GM23338 (cell line): ENCODE measurements at regions not wholly inside any gene's neighbourhood (a gene's known extent, or its start where the extent isn't known, plus 50 kb on each side); places are given as distances from the start of the nearest gene placed in this dataset.

Source experiments
- ATAC-seq: fragments of 200-7000 bp; cut with Tn5 transposase; 3 replicates; pipeline ENCODE4 v1.9.1; 2020
- DNase-seq: peaks from one replicate; pipeline ENCODE4 v3.0.0-alpha.2; 2015; ENCODE audit warnings: low spot score
- H2AFZ ChIP-seq: fragments of 200-600 bp; sonication (generic); 2 replicates; pipeline ENCODE4 v1.8.0; 2016; ENCODE audit warnings: antibody characterized with exemption, mild to moderate bottlenecking, moderate library complexity
- H3F3A ChIP-seq: fragments of 200-600 bp; sonication (generic); replicated peaks from 2 replicates; pipeline ENCODE4 v1.8.0; 2017; ENCODE audit warnings: antibody characterized with exemption, mixed run types, low read depth
- H3K27ac ChIP-seq: fragments of 200-600 bp; sonication (generic); 2 replicates; pipeline ENCODE4 v1.6.1; 2016; ENCODE audit warnings: low read depth
- H3K27me3 ChIP-seq: fragments of 200-600 bp; sonication (generic); 2 replicates; pipeline ENCODE4 v1.8.0; 2016; ENCODE audit warnings: mild to moderate bottlenecking, mixed run types, moderate library complexity; ENCODE audit not compliant: insufficient read depth
- H3K36me3 ChIP-seq: fragments of 200-600 bp; sonication (generic); 2 replicates; pipeline ENCODE4 v1.8.0; 2016; ENCODE audit warnings: mild to moderate bottlenecking; ENCODE audit not compliant: insufficient read depth
- H3K4me1 ChIP-seq: fragments of 200-600 bp; sonication (generic); 2 replicates; pipeline ENCODE4 v1.8.0; 2016; ENCODE audit warnings: mild to moderate bottlenecking, moderate library complexity; ENCODE audit not compliant: insufficient read depth
- H3K4me2 ChIP-seq: fragments of 200-600 bp; sonication (generic); 2 replicates; pipeline ENCODE4 v1.7.1; 2017; ENCODE audit warnings: mixed run types
- H3K4me3 ChIP-seq: fragments of 200-600 bp; sonication (generic); 2 replicates; pipeline ENCODE4 v1.6.1; 2016; ENCODE audit warnings: mixed run types
- H3K79me2 ChIP-seq: fragments of 200-600 bp; sonication (generic); replicated peaks from 2 replicates; pipeline ENCODE4 v1.8.0; 2017; ENCODE audit warnings: mild to moderate bottlenecking; ENCODE audit not compliant: insufficient read depth
- H3K9me2 ChIP-seq: fragments of 200-600 bp; sonication (generic); 2 replicates; pipeline ENCODE4 v1.8.0; 2017; ENCODE audit not compliant: insufficient read depth
- H4K20me1 ChIP-seq: fragments of 200-600 bp; sonication (generic); replicated peaks from 2 replicates; pipeline ENCODE4 v1.8.0; 2017; ENCODE audit warnings: mild to moderate bottlenecking; ENCODE audit not compliant: insufficient read depth
- H3K27ac Mint-ChIP-seq: 2 replicates; pipeline ENCODE4 v1.8.0; 2020; ENCODE audit warnings: inconsistent platforms, mild to moderate bottlenecking, moderate library complexity, mixed read lengths
- H3K27me3 Mint-ChIP-seq: 3 replicates; pipeline ENCODE4 v1.8.0; 2022; ENCODE audit warnings: low read depth, mild to moderate bottlenecking, moderate library complexity, mixed read lengths, inconsistent platforms; ENCODE audit not compliant: insufficient read depth, poor library complexity
- H3K36me3 Mint-ChIP-seq: 3 replicates; pipeline ENCODE4 v1.8.0; 2021; ENCODE audit warnings: low read depth, mild to moderate bottlenecking, inconsistent platforms, moderate library complexity, mixed read lengths
- H3K4me1 Mint-ChIP-seq: 3 replicates; pipeline ENCODE4 v1.8.0; 2020; ENCODE audit warnings: mild to moderate bottlenecking, inconsistent platforms, mixed read lengths
- H3K4me3 Mint-ChIP-seq: 3 replicates; pipeline ENCODE4 v1.8.0; 2021; ENCODE audit warnings: moderate library complexity, mild to moderate bottlenecking, inconsistent platforms, mixed read lengths
- H3K9me3 Mint-ChIP-seq: 3 replicates; pipeline ENCODE4 v1.8.0; 2020; ENCODE audit warnings: moderate library complexity, mild to moderate bottlenecking, inconsistent platforms, mixed read lengths
- CREB1 ChIP-seq: fragments of 250-450 bp; sonication (Bioruptor Pico); IDR thresholded peaks from 2 replicates; pipeline ENCODE4 v1.5.0; 2020; ENCODE audit warnings: low read depth, mild to moderate bottlenecking, moderate library complexity
- EZH2 ChIP-seq: fragments of 200-600 bp; sonication (generic); IDR thresholded peaks from one replicate; pipeline ENCODE4 v1.8.0; 2017; ENCODE audit warnings: antibody characterized with exemption, mild to moderate bottlenecking, low read depth; ENCODE audit not compliant: unreplicated experiment
- EZH2phosphoT487 ChIP-seq: fragments of 200-600 bp; sonication (generic); IDR thresholded peaks from one replicate; pipeline ENCODE4 v1.8.1; 2018; ENCODE audit warnings: antibody characterized with exemption; ENCODE audit not compliant: unreplicated experiment
- JUNB ChIP-seq: IDR thresholded peaks from one replicate; pipeline ENCODE4 v1.6.1; 2016; ENCODE audit warnings: antibody characterized with exemption; ENCODE audit not compliant: unreplicated experiment
- POLR2AphosphoS5 ChIP-seq: IDR thresholded peaks from 2 replicates; pipeline ENCODE4 v1.6.1; 2016; ENCODE audit warnings: antibody characterized with exemption, low read depth
- REST ChIP-seq: IDR thresholded peaks from one replicate; pipeline ENCODE4 v1.6.1; 2018; ENCODE audit warnings: antibody characterized with exemption; ENCODE audit not compliant: unreplicated experiment
- ZNF331 ChIP-seq: fragments of 250-450 bp; sonication (Bioruptor Pico); IDR thresholded peaks from 2 replicates; pipeline ENCODE4 v1.5.0; 2020; ENCODE audit warnings: low read depth, mild to moderate bottlenecking, moderate library complexity
- TF ChIP-seq, protein P1 (sequence below): fragments of 250-450 bp; sonication (Bioruptor Pico); IDR thresholded peaks from 2 replicates; pipeline ENCODE4 v1.5.0; 2020; ENCODE audit warnings: mild to moderate bottlenecking, moderate library complexity
- TF ChIP-seq, protein P2 (sequence below), 2 experiments: fragments of 200-600 bp in 1 of 2; sonication (generic) in 1 of 2; conservative IDR thresholded peaks; 2 replicates each; pipeline versions ENCODE4 v1.5.1 to v1.6.1; 2016 to 2017; ENCODE audit warnings: antibody characterized with exemption in 2 of 2, low read depth in 2 of 2, mild to moderate bottlenecking in 2 of 2, moderate library complexity in 1 of 2

DNA sequence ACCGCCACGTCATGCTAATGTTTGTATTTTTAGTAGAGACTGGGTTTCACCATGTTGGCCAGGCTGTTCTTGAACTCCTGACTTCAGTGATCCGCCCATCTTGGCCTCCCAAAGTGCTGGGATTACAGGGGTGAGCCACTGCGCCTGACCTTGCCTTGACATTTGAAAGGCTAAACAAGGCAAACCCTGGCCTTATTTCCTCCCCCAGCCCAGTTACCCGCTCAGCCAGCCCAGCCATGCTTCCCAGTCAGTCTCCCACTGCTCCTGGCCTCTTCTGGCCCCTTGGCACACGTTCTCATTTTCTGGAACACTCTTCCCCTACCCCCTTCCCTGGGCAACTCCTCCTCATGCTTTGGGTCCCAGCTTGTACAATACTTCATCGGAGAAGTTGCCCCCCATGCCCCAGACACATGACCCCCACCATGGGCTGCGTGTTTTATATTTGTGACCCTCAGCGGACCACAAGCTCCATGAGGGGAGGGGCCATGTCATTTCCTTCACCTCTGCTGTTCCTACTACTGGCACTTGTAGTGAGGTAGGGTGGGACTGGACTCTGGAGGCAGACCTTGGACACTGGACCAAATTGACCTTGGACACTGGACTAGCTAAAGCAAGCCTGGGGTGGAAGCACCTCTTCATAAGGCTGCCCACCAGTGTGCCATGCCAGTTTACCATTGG, 94.4 kb upstream of the IER5L start:
- Mint-ChIP-seq H3K4me3 (no peak overlapping the region), H3K27me3 (peaks cover 21% of the 10 kb centered on the region), H3K4me1 (peaks cover 28% of the 10 kb centered on the region), H3K36me3 (no peaks in the 10 kb centered on the region), H3K9me3 (no peaks in the 10 kb centered on the region; the same call in 2 of the 3 replicates), H3K27ac (no peak overlapping the region)
- ATAC-seq (no peak), DNase-seq (no peak)
- H3K4me1 ChIP-seq, result peaks cover 15% of the 10 kb centered on the region; the same call in 1 of the 2 replicates
- no peaks in the 10 kb centered on the region for H3K27me3 ChIP-seq
- H3K36me3 ChIP-seq, result no peaks in the 10 kb centered on the region
- H3K79me2 ChIP-seq, result no peaks in the 10 kb centered on the region
- TF ChIP-seq EZH2phosphoT487, result no peak
- TF ChIP-seq, protein P1, sequence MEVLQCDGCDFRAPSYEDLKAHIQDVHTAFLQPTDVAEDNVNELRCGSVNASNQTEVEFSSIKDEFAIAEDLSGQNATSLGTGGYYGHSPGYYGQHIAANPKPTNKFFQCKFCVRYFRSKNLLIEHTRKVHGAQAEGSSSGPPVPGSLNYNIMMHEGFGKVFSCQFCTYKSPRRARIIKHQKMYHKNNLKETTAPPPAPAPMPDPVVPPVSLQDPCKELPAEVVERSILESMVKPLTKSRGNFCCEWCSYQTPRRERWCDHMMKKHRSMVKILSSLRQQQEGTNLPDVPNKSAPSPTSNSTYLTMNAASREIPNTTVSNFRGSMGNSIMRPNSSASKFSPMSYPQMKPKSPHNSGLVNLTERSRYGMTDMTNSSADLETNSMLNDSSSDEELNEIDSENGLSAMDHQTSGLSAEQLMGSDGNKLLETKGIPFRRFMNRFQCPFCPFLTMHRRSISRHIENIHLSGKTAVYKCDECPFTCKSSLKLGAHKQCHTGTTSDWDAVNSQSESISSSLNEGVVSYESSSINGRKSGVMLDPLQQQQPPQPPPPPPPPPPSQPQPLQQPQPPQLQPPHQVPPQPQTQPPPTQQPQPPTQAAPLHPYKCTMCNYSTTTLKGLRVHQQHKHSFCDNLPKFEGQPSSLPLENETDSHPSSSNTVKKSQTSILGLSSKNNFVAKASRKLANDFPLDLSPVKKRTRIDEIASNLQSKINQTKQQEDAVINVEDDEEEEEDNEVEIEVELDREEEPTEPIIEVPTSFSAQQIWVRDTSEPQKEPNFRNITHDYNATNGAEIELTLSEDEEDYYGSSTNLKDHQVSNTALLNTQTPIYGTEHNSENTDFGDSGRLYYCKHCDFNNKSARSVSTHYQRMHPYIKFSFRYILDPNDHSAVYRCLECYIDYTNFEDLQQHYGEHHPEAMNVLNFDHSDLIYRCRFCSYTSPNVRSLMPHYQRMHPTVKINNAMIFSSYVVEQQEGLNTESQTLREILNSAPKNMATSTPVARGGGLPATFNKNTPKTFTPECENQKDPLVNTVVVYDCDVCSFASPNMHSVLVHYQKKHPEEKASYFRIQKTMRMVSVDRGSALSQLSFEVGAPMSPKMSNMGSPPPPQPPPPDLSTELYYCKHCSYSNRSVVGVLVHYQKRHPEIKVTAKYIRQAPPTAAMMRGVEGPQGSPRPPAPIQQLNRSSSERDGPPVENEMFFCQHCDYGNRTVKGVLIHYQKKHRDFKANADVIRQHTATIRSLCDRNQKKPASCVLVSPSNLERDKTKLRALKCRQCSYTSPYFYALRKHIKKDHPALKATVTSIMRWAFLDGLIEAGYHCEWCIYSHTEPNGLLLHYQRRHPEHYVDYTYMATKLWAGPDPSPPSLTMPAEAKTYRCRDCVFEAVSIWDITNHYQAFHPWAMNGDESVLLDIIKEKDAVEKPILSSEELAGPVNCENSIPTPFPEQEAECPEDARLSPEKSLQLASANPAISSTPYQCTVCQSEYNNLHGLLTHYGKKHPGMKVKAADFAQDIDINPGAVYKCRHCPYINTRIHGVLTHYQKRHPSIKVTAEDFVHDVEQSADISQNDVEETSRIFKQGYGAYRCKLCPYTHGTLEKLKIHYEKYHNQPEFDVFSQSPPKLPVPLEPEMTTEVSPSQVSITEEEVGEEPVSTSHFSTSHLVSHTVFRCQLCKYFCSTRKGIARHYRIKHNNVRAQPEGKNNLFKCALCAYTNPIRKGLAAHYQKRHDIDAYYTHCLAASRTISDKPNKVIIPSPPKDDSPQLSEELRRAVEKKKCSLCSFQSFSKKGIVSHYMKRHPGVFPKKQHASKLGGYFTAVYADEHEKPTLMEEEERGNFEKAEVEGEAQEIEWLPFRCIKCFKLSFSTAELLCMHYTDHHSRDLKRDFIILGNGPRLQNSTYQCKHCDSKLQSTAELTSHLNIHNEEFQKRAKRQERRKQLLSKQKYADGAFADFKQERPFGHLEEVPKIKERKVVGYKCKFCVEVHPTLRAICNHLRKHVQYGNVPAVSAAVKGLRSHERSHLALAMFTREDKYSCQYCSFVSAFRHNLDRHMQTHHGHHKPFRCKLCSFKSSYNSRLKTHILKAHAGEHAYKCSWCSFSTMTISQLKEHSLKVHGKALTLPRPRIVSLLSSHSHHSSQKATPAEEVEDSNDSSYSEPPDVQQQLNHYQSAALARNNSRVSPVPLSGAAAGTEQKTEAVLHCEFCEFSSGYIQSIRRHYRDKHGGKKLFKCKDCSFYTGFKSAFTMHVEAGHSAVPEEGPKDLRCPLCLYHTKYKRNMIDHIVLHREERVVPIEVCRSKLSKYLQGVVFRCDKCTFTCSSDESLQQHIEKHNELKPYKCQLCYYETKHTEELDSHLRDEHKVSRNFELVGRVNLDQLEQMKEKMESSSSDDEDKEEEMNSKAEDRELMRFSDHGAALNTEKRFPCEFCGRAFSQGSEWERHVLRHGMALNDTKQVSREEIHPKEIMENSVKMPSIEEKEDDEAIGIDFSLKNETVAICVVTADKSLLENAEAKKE (CRISPR knock-in tag), result no peak
- TF ChIP-seq CREB1 (CRISPR knock-in tag), result no peak
- TF ChIP-seq, protein P2, sequence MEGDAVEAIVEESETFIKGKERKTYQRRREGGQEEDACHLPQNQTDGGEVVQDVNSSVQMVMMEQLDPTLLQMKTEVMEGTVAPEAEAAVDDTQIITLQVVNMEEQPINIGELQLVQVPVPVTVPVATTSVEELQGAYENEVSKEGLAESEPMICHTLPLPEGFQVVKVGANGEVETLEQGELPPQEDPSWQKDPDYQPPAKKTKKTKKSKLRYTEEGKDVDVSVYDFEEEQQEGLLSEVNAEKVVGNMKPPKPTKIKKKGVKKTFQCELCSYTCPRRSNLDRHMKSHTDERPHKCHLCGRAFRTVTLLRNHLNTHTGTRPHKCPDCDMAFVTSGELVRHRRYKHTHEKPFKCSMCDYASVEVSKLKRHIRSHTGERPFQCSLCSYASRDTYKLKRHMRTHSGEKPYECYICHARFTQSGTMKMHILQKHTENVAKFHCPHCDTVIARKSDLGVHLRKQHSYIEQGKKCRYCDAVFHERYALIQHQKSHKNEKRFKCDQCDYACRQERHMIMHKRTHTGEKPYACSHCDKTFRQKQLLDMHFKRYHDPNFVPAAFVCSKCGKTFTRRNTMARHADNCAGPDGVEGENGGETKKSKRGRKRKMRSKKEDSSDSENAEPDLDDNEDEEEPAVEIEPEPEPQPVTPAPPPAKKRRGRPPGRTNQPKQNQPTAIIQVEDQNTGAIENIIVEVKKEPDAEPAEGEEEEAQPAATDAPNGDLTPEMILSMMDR (conservative IDR thresholded peaks at IDR 0.05; ENCODE audit: low read depth in 2 of 2), result no peak
- no peak for TF ChIP-seq REST
- TF ChIP-seq POLR2AphosphoS5, result no peak
- no peak for TF ChIP-seq EZH2
- no peak for TF ChIP-seq JUNB
- TF ChIP-seq ZNF331 (CRISPR knock-in tag), result no peak
- no peaks in the 10 kb centered on the region for H4K20me1 ChIP-seq
- no peak overlapping the region for H3K27ac ChIP-seq
- H2AFZ ChIP-seq, result no peak overlapping the region
- H3K4me3 ChIP-seq, result no peak overlapping the region
- H3F3A ChIP-seq, result no peaks in the 10 kb centered on the region
- no peaks in the 10 kb centered on the region for H3K9me2 ChIP-seq
- no peak overlapping the region for H3K4me2 ChIP-seq
